ENCODE measurements at regions not wholly inside any gene's neighbourhood (a gene's known extent, or its start where the extent isn't known, plus 50 kb on each side); places are given as distances from the start of the nearest gene placed in this dataset.
A peak's percentile ranks its signal among the peaks of the same experiment; 100 is the strongest.
"Not testable (repeated sequence)": the region's sequence is repeated elsewhere in the genome, so short reads cannot be mapped to it uniquely, and the experiment has no call there.

- DNase-seq: no peak
Observed at GRCh38 chr14:37851054-37851453, 255.6 kb downstream of the TTC6 start.

GRCh38 chr14:37855871-37856270 lies 260.4 kb downstream of the TTC6 start:
- DNase-seq: no peak

DNA sequence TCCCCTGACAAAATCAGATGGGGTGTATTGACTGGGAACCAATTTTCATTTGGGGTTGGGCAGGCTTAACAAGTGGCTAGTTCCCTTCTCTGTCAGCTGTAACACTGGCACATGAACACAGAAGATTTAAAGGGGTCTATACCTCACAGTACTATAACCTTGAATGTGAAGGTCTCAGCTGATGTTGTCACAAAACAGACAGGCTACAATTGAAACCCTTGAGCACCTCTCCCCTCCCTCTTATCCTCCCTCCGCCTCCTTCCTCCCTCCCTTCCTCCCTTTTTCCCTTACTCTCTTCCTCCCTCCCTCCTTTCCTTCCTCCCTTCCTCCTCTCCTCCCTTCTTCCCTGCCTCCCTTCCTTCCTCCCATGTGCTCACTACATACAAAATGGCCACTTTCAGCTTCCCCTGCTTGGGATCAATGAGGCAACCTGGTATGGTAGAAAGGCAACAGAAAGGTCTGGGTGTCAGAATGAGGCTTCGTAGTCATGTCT lies 262.4 kb downstream of the TTC6 start:
- DNase-seq: no peak

DNA sequence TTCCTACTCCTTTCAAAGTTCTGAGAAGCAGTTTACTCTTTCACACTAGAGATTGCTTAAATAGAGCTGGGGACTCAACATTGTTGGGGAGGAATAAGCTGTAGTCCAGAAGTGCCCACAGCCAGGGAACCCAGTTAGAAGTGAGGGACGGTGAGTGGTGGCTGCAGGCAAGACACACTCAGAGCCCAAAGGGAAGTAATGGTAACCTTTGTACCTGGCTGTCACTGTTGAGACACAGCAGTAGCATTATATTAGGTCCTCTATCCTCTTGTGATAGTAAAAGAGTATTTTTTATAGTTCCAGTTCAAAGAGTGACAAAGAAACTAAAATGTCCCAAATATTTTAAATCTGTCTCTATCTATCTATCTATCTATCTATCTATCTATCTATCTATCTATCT lies 263.3 kb downstream of the TTC6 start:
- DNase-seq: no peak

GRCh38 chr14:37859177-37859576 lies 263.7 kb downstream of the TTC6 start:
- DNase-seq: no peak

DNA sequence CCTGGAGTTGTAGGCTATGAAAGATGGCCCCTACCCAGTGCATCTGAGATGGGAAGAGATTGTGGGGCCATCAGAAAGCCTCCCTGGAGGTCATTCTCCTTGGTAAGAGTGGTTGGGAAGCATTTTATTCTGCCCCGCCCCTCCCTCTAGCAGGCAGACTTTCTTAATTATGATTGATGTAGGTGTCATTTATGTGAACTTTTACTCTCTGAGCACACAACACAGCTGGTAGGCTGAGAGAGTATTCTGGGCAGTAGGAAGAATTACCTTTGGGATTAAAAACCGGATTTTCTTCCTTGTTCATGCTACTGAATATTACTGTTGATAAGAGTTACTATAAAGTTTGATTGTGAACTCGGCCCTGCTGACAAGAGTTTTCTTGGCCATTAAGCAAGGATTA lies 266.8 kb downstream of the TTC6 start:
- DNase-seq: no peak

- no peak for DNase-seq
Observed at GRCh38 chr14:37864128-37864527, 268.7 kb downstream of the TTC6 start.

- DNase-seq: no peak
Observed at GRCh38 chr14:37864861-37865718, 269.7 kb downstream of the TTC6 start.

DNA sequence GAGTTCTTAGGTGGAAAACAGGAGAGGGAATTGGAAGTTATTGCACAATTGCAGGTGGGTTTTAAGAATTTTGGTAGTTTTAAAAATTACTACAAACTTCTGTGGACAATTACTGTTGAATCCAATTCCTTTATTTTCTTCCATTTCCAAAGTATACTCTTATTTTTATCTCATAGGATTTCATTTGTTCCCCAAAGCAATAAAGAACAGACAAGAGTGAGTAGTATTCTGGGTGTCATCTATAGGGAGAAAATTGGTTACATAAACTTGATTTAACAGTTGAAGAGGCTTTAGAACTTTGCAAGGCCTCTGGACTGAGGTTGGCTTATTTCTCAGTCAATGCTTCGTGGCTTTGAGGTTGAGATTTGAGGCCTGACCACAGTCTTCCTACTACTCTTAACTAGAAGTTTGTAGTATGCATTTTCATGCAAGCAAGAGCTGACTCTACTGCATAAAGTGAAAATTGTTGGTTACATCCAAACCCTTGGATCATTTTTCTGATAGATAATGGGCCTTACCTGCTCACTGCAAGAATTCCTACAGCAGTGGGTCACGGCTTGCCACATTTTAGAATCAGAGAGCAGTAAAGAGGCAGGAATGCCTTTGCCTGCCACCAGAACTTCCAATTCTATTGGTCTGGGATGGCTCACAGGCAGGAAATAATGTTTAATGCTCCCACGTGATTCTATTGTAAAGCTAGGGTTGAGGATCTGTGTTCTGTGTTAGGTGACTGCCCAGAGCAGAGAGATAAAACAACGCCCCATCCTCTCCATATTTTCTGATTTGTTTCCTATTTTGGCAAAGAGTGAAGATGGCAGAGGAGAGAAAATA lies 270.5 kb downstream of the TTC6 start:
- no peak for DNase-seq

- DNase-seq: no peak
Observed at GRCh38 chr14:37869633-37870032, 274.2 kb downstream of the TTC6 start.

- DNase-seq: no peak
Observed at GRCh38 chr14:37870170-37870569, 274.7 kb downstream of the TTC6 start.

- DNase-seq: no peak
Observed at GRCh38 chr14:37870632-37871346, 275.4 kb downstream of the TTC6 start.

- DNase-seq: not testable (repeated sequence)
Observed at GRCh38 chr14:37874065-37874428, 278.6 kb downstream of the TTC6 start.

GRCh38 chr14:37874429-37875109 lies 279.1 kb downstream of the TTC6 start:
- DNase-seq: peak; percentile 85

DNA sequence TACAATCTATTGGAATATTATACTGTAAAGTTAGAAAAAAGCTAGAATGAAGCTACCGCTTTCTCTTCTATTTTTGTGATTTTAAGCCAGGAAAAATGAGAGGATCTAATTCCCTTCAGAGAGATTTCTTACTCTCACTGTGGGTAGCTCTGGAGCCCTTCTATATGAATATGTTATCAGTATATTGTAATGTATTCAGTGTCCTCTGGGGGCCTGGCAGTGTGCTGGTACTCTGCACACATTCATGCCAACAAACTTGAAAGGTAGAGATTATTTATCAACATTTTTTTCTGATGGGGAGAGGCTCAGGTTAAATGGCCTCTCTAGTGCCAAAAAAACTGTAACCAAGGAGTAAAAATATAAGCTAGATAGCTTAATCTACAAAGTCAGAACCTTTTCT lies 292.8 kb downstream of the TTC6 start:
- no peak for DNase-seq

- DNase-seq: no peak
Observed at GRCh38 chr14:37889087-37889486, 293.7 kb downstream of the TTC6 start.

DNA sequence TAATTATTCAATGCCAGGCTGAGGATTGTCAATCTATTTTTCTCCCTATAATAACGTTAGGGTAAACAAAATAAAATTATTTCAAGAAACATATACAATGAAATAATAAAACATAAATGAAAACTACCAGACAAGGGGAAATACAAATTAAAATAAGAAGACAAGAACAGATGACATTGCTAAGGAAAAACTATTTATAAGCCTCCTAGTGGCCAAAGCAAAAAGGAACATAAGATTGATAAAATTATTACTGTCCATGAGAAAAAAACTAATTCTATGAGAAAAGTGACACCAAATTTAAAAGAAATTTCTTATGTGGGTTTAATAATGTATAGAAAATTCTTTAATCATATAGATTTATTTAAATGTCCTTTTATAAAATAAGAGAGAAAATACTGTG lies 294.7 kb downstream of the TTC6 start:
- DNase-seq: no peak

DNA sequence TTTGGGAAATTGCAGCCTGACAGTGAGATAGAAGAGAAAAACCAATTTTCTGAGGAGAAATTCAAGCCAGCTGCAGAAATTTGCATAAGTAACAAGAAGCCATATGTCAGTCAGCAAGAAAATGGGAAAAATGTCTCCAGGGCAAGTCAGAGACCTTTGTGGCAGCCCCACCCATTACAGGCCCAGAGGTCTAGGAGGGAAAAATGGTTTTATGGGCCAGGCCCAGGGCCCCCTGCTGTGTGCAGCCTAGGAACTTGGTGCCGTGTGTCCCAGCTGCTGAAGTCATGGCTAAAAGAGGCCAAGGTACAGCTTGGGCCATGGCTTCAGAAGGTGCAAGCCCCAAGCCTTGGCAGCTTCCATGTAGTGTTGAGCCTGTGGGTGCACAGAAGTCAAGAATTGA lies 296.1 kb downstream of the TTC6 start:
- not testable (repeated sequence) for DNase-seq

GRCh38 chr14:37894463-37894862 lies 299.0 kb downstream of the TTC6 start:
- no peak for DNase-seq

DNA sequence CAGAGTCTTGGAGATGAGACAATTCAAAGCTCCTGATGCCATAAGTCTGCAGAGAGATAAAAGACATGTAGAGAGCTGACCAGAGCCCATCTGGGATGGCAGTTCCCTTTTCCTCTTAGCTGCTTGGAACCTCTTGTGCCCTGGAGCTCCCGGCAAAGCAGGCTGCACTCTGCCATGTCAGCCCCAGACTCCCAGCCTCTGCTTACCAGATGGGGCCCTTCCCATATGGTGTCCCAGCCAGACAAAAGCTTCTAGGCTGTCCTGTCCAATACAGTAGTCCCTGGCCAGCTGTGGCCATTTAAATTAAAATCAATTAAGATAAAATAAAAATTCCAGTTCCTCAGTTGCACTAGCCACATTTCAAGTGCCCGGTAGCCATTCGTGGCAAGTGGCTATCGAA lies 303.9 kb downstream of the TTC6 start:
- no peak for DNase-seq

DNA sequence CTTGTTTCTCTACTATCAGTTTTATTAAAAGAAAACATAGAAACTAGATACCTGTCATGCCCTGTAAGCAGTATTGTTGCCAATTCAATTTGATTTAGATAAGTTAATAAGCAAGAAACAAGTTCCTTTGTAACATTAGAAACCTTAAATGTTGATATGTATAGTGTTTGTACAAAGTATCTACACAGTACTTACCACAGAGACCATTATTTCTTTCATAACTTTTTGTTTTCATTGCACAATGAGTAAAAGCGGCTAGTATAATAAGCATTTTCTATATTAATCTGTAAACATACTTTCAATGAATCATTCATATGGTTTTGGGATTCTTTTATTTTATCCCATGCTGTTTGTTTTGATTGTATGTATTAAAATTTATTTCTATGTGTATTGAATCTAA lies 305.1 kb downstream of the TTC6 start:
- no peak for DNase-seq

GRCh38 chr14:37901978-37902377 lies 305.7 kb upstream of the SSTR1 start:
- DNase-seq: no peak
